Astrocyte of the cerebellum (primary cell): ENCODE measurements at regions not wholly inside any gene's neighbourhood (a gene's known extent, or its start where the extent isn't known, plus 50 kb on each side); places are given as distances from the start of the nearest gene placed in this dataset.

ENCODE experiments used
- DNase-seq: peaks from one replicate; pipeline ENCODE4 v3.0.0-alpha.2; 2011; ENCODE audit warnings: low read depth
- H3K4me3 ChIP-seq: 2 replicates; pipeline ENCODE4 v1.5.1; 2011; ENCODE audit warnings: mild to moderate bottlenecking, low read depth, low read length, moderate library complexity
- in situ Hi-C: cut with HindIII; loops from 2 replicates; pipeline ENCODE4 v1.10.0; 2017; ENCODE audit warnings: low sequenced_read_pairs
- TF ChIP-seq, protein P1 (sequence below): IDR thresholded peaks from 2 replicates; pipeline ENCODE4 v1.5.1; 2012; ENCODE audit warnings: low read length, low read depth, moderate library complexity, mild to moderate bottlenecking; ENCODE audit errors: missing control alignments

DNA sequence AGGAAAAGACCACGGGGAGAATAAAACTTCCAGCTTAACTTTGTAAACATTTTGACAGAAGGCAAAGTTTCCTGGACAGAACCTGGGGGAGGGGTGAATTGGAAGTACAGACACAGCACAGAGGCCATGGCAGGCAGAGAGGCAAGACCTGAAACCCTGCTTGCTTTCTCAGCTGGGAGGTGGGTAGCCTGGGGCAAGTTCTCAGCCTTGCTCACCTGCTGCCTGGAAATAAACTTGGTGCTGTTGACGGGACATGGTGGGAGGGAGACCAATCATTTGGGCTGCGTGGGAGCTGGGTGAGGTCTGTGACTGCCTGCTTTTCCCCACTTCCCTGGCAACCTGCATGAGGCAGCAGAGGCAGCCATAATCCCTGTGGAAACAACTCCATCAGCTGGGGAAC is 221.3 kb downstream of the MOXD1 start:
- DNase-seq: no peak
- in situ Hi-C loops: no loop called here
- no peak overlapping the region for H3K4me3 ChIP-seq
- TF ChIP-seq, protein P1, sequence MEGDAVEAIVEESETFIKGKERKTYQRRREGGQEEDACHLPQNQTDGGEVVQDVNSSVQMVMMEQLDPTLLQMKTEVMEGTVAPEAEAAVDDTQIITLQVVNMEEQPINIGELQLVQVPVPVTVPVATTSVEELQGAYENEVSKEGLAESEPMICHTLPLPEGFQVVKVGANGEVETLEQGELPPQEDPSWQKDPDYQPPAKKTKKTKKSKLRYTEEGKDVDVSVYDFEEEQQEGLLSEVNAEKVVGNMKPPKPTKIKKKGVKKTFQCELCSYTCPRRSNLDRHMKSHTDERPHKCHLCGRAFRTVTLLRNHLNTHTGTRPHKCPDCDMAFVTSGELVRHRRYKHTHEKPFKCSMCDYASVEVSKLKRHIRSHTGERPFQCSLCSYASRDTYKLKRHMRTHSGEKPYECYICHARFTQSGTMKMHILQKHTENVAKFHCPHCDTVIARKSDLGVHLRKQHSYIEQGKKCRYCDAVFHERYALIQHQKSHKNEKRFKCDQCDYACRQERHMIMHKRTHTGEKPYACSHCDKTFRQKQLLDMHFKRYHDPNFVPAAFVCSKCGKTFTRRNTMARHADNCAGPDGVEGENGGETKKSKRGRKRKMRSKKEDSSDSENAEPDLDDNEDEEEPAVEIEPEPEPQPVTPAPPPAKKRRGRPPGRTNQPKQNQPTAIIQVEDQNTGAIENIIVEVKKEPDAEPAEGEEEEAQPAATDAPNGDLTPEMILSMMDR: no peak

DNA sequence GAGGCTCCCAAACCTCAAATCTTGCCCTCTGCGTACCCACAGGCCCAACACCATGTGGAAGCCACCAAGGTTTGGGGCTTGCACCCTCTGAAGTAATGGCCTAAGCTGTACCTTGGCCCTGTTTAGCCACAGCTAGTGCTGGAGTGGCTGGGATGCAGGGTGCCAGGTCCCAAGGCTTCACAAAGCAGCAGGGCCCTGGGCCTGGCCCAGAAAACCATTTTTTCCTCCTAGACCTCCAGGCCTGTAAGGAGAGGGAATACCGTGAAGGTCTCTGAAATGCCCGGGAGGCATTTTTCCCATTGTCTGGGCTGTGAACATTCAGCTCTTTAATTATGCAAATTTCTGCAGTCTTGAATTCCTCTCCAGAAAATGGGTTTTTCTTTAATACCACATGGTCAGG is 223.7 kb upstream of the CCN2 start:
- DNase-seq: no peak
- TF ChIP-seq, protein P1: no peak
- in situ Hi-C loops: no loop called here
- no peak overlapping the region for H3K4me3 ChIP-seq

DNA sequence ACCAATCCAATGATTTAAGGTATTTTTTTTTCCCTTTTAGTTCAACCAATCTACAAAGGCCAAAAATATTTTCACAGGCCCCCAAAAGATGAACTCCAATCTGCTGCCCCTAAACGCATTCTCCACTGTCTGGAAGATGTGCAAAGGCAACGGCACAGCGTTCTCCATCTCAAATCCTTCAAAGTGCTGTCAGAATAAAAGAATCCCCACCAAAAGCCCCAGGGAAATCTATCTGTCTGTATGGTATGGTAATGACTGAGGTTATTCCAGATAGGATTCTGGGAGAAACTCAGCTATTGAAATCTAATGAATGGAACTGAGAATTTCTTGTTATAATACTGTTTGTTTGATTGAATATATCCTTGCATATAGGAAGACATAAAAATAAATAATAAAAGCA is 217.8 kb upstream of the CCN2 start:
- TF ChIP-seq, protein P1: no peak
- no peak for DNase-seq
- in situ Hi-C loops: no loop called here
- no peak overlapping the region for H3K4me3 ChIP-seq

DNA sequence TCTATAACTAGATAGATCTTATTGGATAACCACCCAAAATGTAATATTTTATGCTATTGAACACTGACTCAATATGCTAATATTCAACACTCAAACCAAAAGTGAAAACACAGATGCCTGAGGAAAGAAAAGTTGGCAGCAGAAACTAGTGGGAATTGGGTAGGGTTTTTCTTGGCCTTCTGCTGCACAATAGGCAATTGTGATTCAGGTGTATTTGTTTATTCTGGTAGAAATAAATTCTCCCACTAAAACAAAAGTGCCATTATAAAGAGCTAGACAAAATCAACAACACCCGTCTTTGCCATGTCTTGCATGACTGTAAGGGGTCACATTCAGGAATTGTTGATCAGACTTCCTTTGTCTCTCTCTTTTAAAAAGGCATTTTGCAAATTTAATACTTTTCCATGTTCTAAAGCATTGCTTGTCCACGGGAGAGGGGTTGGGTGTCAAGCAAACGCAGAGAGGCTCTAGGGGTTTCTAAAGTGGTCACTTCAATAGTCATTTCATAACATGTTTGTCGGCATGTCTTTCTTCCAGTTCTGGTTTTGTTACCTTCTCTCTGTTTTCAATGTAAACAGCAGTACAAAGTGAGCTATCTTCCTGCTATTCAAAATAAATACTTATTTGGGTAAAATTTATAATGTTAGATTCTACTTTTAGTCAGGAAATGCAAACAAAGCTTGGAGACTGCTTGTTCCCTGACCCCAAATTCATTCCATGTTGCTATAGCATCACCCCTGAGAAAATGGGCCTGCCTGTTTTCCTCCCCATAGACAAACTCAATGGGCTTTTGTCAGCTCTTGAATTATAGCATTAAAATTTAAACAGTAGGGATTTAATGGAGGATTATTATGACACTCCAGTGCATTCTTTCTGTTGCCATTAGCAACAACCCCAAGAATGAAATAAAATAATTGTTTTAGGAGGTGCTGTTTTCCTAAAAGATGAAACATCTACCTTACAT is 217.0 kb upstream of the CCN2 start:
- DNase-seq: no peak
- H3K4me3 ChIP-seq: no peak overlapping the region
- in situ Hi-C loops: no loop called here
- TF ChIP-seq, protein P1: no peak

DNA sequence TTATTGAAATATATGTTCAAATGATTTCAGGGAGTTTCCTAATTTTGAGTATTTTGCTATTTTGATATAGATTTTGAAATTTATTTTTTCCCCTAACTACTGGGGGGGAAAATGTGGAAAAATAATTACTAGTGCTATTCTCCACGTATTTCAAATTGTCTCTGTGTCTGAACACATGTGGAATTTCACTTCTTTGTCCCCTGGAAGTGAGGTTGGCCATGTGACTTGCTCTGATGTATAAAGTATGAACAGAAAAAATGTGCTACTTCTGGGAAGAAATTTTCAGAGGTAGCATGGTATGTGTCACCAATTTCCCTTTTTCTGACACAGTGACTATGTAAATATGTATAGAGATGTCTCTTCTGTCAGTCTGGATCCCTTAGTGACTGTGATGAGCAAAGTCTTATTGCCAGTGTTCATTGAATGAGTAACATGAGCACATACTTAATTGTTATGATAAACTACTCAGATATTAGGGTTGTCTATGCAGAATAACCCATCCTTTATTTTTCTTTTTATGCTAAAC is 215.4 kb upstream of the CCN2 start:
- in situ Hi-C loops: no loop called here
- no peak for DNase-seq
- H3K4me3 ChIP-seq: no peak overlapping the region
- TF ChIP-seq, protein P1: no peak

DNA sequence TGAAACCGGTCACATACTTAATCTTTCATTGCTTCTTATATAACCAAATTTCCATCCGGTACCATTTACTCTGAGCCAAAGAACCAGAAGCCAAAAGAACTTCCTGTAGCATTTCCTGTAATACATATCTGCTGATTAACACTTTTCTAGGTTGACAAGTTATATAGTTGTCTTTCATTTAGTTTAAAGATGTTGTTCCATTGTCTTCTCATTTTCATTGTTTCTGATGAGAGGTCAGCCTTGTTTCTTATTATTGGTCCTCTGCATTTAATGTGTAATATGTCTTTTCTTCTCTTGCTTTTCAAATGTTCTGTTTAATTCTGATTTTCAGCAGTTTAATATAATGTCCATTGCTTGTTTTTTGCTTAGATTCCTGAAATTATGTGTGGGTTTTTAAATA is 214.5 kb upstream of the CCN2 start:
- in situ Hi-C loops: no loop called here
- H3K4me3 ChIP-seq: no peak overlapping the region
- DNase-seq: no peak
- TF ChIP-seq, protein P1: no peak
